ENCODE measurements at regions not wholly inside any gene's neighbourhood (a gene's known extent, or its start where the extent isn't known, plus 50 kb on each side); places are given as distances from the start of the nearest gene placed in this dataset.
"Not testable (repeated sequence)": the region's sequence is repeated elsewhere in the genome, so short reads cannot be mapped to it uniquely, and the experiment has no call there.

- DNase-seq: not testable (repeated sequence)
These were observed 100.7 kb upstream of the KLHL1 start for GRCh38 chr13:70208968-70209367.

- no peak for DNase-seq
These were observed 98.4 kb upstream of the KLHL1 start for GRCh38 chr13:70206671-70207070.

- no peak for DNase-seq
These were observed 95.5 kb upstream of the KLHL1 start for GRCh38 chr13:70203661-70204229.

GRCh38 chr13:70191034-70191433 is 82.8 kb upstream of the KLHL1 start:
- no peak for DNase-seq

- no peak for DNase-seq
These were observed 81.7 kb upstream of the KLHL1 start for GRCh38 chr13:70189981-70190380.

- DNase-seq: no peak
These were observed 80.3 kb upstream of the KLHL1 start for GRCh38 chr13:70188567-70188966.

- no peak for DNase-seq
These were observed 74.8 kb upstream of the KLHL1 start for GRCh38 chr13:70183041-70183440.
